GM12875 (cell line): ENCODE measurements at regions not wholly inside any gene's neighbourhood (a gene's known extent, or its start where the extent isn't known, plus 50 kb on each side); places are given as distances from the start of the nearest gene placed in this dataset.
"Not testable (repeated sequence)": the region's sequence is repeated elsewhere in the genome, so short reads cannot be mapped to it uniquely, and the experiment has no call there.

Source experiments
- H3K4me3 ChIP-seq: one replicate; pipeline ENCODE4 v1.5.1; 2011; ENCODE audit warnings: low read depth, low read length, control low read depth
- TF ChIP-seq, protein P1 (sequence below): IDR thresholded peaks from 2 replicates; pipeline ENCODE4 v1.5.1; 2011; ENCODE audit warnings: low read depth, mild to moderate bottlenecking, control low read depth, inconsistent platforms, low read length, moderate library complexity, borderline replicate concordance; ENCODE audit not compliant: insufficient read depth

GRCh38 chr4:177494791-177495190 is 52.6 kb upstream of the AGA start:
- TF ChIP-seq, protein P1, sequence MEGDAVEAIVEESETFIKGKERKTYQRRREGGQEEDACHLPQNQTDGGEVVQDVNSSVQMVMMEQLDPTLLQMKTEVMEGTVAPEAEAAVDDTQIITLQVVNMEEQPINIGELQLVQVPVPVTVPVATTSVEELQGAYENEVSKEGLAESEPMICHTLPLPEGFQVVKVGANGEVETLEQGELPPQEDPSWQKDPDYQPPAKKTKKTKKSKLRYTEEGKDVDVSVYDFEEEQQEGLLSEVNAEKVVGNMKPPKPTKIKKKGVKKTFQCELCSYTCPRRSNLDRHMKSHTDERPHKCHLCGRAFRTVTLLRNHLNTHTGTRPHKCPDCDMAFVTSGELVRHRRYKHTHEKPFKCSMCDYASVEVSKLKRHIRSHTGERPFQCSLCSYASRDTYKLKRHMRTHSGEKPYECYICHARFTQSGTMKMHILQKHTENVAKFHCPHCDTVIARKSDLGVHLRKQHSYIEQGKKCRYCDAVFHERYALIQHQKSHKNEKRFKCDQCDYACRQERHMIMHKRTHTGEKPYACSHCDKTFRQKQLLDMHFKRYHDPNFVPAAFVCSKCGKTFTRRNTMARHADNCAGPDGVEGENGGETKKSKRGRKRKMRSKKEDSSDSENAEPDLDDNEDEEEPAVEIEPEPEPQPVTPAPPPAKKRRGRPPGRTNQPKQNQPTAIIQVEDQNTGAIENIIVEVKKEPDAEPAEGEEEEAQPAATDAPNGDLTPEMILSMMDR = no peak
- no peak overlapping the region for H3K4me3 ChIP-seq

- H3K4me3 ChIP-seq = not testable (repeated sequence)
These were observed 53.4 kb upstream of the AGA start for GRCh38 chr4:177495626-177496025.

DNA sequence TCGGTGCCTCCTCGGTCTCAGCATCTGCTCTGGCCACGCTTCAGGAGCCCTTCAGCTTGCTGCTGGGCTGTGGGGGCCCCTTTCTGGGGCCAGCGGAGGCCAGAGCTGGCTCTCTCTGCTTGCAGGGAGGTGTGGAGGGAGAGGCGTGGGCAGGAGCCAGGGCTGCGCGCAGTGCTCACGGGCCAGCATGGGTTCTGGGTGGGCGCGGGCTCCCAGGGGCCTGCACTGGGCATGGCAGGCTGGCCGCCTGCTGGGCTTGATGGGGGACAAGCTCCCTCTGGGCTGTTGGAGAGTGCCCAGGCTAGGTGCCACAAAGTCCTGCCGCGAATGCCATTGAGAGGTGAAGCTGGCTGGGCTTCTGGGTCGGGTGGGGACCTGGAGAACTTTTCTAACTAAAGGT is 57.3 kb upstream of the AGA start:
- no peak overlapping the region for H3K4me3 ChIP-seq
- TF ChIP-seq, protein P1 = no peak

- TF ChIP-seq, protein P1 = no peak
- H3K4me3 ChIP-seq = no peak overlapping the region
These were observed 63.0 kb upstream of the AGA start for GRCh38 chr4:177505171-177505615.

GRCh38 chr4:177508662-177509061 is 66.4 kb upstream of the AGA start:
- TF ChIP-seq, protein P1 = no peak
- no peak overlapping the region for H3K4me3 ChIP-seq

- TF ChIP-seq, protein P1 = no peak
- no peak overlapping the region for H3K4me3 ChIP-seq
These were observed 67.0 kb upstream of the AGA start for GRCh38 chr4:177509226-177509745.

DNA sequence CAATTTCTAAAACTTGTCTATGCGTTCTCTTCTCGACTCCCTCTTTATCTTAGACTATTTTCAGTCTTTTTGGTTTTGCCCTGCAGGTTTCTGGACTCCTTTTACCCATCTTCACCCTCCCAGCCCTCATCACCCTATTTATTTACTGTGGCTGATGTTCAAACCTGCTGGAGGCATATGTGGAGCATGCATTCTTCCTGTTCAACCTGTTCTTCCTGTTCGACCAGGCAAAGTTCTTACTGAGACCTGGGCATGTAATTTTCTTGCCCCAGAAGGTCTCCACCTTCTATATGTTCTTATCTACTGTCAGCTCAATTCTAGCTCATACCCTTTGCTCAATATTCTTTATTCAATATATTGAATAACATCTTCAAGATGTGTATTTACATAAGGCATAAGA is 69.4 kb upstream of the AGA start:
- TF ChIP-seq, protein P1 = no peak
- no peak overlapping the region for H3K4me3 ChIP-seq

GRCh38 chr4:177512646-177513045 is 70.4 kb upstream of the AGA start:
- H3K4me3 ChIP-seq = no peak overlapping the region
- TF ChIP-seq, protein P1 = no peak
